GM18498 (cell line): ENCODE measurements at regions not wholly inside any gene's neighbourhood (a gene's known extent, or its start where the extent isn't known, plus 50 kb on each side); places are given as distances from the start of the nearest gene placed in this dataset.

Experiments used
- ATAC-seq: cut with Tn5 transposase; IDR thresholded peaks from one replicate; pipeline ENCODE4 v1.9.1; 2021; ENCODE audit warnings: mild to moderate bottlenecking, moderate library complexity; ENCODE audit not compliant: unreplicated experiment

GRCh38 chr13:60629158-60629557 lies 232.1 kb downstream of the TDRD3 start:
- ATAC-seq = no peak

- peak; percentile 81 for ATAC-seq
Observed at GRCh38 chr13:60627071-60627686, 230.2 kb downstream of the TDRD3 start.
